Right atrium auricular region (tissue), 2 donors: ENCODE measurements at regions not wholly inside any gene's neighbourhood (a gene's known extent, or its start where the extent isn't known, plus 50 kb on each side); places are given as distances from the start of the nearest gene placed in this dataset.

Experiments used
- DNase-seq: peaks from one replicate; pipeline ENCODE4 v3.0.0-alpha.2; 2019; ENCODE audit warnings: low spot score
- H3K27ac ChIP-seq, 2 donors: fragments of 200-600 bp; sonication (generic); 1 replicate in 1 of 2; 2 replicates in 1 of 2; pipeline ENCODE4 v1.5.1; 2016 to 2019
- H3K27me3 ChIP-seq, 2 donors: fragments of 200-600 bp; sonication (generic); one replicate each; pipeline versions ENCODE4 v1.5.1 to v1.6.0; 2017 to 2019
- H3K36me3 ChIP-seq: fragments of 200-600 bp; sonication (generic); one replicate; pipeline ENCODE4 v1.5.1; 2016
- H3K4me1 ChIP-seq, 2 donors: fragments of 200-600 bp; sonication (generic); one replicate each; pipeline versions ENCODE4 v1.5.1 to v1.6.0; 2017 to 2019
- H3K4me3 ChIP-seq, 2 donors: fragments of 200-600 bp; sonication (generic); 1 replicate in 1 of 2; 2 replicates in 1 of 2; pipeline ENCODE4 v1.5.1; 2017 to 2019; ENCODE audit warnings: mild to moderate bottlenecking in 1 of 2, moderate library complexity in 1 of 2
- H3K9me3 ChIP-seq, 2 donors: fragments of 200-600 bp; sonication (generic); one replicate each; pipeline ENCODE4 v1.5.1; 2019
- TF ChIP-seq, protein P1 (sequence below), 2 donors: fragments of 200-600 bp; sonication (generic); IDR thresholded peaks; one replicate each; pipeline ENCODE4 v1.5.1; 2019; ENCODE audit warnings: antibody characterized with exemption in 2 of 2

DNA sequence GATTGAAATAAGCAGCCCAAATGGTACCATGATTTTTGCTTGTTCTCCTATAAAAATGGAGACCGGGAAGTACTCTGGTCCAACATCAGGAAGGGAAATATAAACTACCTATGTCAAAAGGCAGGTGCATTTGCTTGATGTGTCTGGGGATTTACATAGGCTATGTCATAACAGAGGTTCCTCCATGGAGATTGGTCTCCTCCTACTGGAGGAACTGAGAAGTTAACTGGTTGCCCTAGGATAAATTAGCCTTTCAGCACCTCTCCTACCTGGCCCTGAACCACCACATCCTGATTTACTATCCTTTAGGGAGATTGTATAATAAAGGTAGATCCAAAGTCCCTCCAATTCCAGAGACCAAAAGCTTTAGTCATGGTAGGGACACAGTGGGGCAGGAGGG lies 1109.3 kb upstream of the B3GALT2 start:
- Histone ChIP-seq H3K9me3 (no peaks in the 10 kb centered on the region), H3K4me1 (no peaks in the 10 kb centered on the region), H3K27me3 (no peaks in the 10 kb centered on the region), H3K27ac (no peak overlapping the region), H3K4me3 (no peak overlapping the region), H3K36me3 (no peaks in the 10 kb centered on the region)
- DNase-seq = no peak
- TF ChIP-seq, protein P1, sequence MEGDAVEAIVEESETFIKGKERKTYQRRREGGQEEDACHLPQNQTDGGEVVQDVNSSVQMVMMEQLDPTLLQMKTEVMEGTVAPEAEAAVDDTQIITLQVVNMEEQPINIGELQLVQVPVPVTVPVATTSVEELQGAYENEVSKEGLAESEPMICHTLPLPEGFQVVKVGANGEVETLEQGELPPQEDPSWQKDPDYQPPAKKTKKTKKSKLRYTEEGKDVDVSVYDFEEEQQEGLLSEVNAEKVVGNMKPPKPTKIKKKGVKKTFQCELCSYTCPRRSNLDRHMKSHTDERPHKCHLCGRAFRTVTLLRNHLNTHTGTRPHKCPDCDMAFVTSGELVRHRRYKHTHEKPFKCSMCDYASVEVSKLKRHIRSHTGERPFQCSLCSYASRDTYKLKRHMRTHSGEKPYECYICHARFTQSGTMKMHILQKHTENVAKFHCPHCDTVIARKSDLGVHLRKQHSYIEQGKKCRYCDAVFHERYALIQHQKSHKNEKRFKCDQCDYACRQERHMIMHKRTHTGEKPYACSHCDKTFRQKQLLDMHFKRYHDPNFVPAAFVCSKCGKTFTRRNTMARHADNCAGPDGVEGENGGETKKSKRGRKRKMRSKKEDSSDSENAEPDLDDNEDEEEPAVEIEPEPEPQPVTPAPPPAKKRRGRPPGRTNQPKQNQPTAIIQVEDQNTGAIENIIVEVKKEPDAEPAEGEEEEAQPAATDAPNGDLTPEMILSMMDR (IDR thresholded peaks at IDR 0.05) = peak; percentile 40 to 71

DNA sequence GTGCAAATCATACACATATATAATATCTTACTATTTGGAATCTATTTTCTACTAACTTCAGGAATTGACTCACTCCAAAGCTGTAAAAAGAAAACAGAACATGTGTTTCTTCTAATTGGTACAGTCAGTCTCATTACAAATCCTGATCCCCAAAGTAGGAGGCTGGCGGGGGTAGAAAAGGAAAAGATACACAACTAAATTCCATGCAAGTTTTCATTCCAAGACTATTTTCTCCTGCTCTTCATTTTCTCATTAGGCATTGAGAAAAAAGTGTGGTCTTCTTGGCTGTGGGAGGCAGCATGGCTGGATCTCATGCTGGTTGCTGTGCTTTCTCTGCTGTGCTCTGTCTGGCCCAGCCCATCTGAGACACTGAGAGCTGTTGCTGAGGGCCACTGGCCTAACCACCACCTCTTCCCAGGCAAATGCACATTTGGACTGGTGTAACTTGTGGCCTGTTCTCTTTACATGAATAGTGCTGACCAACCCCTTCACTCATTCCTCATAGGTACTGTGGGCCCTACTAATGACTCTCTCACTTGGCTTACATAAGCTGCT lies 1107.5 kb upstream of the B3GALT2 start:
- no peak overlapping the region for H3K4me3 ChIP-seq
- H3K36me3 ChIP-seq = no peaks in the 10 kb centered on the region
- no peaks in the 10 kb centered on the region for H3K9me3 ChIP-seq
- no peaks in the 10 kb centered on the region for H3K4me1 ChIP-seq
- no peak for DNase-seq
- no peaks in the 10 kb centered on the region for H3K27me3 ChIP-seq
- H3K27ac ChIP-seq = no peak overlapping the region
- TF ChIP-seq, protein P1 (IDR thresholded peaks at IDR 0.05) = no peak

DNA sequence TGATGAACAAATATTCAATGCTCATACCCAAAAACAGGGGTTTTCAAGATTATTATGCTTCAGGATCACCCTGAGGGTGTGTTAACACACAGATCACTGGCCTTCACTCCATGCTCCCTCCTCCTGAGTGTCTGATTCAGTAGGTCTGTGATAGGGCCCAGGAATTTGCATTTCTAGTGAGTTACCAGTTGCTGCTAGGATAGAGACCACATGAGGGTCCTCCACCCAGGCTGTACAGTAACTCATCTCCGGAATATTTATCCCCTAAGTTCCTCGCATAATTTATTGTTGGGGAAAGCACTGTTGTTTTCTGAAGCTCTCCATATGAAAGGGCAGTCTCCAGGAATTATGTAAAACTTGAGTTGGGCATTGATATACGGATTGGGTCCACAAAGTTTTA lies 1106.6 kb upstream of the B3GALT2 start:
- no peaks in the 10 kb centered on the region for H3K4me1 ChIP-seq
- no peak for DNase-seq
- no peak overlapping the region for H3K27ac ChIP-seq
- no peaks in the 10 kb centered on the region for H3K9me3 ChIP-seq
- TF ChIP-seq, protein P1 (IDR thresholded peaks at IDR 0.05) = no peak
- H3K27me3 ChIP-seq = no peaks in the 10 kb centered on the region
- no peaks in the 10 kb centered on the region for H3K36me3 ChIP-seq
- no peak overlapping the region for H3K4me3 ChIP-seq

DNA sequence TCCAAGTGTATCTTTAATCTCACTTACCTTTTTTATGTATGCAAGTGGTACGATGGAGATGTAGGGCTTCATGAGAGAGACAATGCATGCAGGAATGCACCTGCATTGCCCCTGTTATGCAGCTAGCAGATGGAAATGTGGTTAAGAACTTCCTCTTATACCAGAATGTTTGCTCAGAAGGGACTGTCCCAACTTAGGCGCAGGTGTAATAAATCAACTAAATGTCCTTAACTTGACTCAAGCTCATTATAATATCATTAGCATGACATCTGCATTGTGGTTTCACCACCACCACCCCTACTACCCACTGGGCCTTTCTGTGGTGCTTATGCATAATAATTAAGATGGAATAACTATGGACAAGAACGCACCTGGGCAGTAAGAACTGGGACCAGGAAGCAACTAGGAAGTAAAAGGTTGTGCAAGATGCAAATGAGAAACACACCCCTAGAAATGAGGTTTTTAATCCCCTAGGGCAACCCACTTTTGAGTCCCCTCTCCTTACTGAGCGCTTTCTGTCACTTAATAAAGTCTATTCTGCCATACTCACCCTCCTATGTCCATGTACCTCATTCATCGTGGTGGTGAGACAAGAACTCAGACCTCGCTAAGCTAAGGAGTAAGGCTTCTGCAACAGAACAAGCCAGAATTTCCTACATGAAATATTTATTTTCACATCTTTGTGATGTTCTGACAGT lies 1103.3 kb upstream of the B3GALT2 start:
- no peaks in the 10 kb centered on the region for H3K36me3 ChIP-seq
- H3K9me3 ChIP-seq = no peaks in the 10 kb centered on the region
- TF ChIP-seq, protein P1 (IDR thresholded peaks at IDR 0.05) = no peak
- DNase-seq = no peak
- no peak overlapping the region for H3K4me3 ChIP-seq
- H3K4me1 ChIP-seq = no peaks in the 10 kb centered on the region
- H3K27ac ChIP-seq = no peak overlapping the region
- H3K27me3 ChIP-seq = no peaks in the 10 kb centered on the region

DNA sequence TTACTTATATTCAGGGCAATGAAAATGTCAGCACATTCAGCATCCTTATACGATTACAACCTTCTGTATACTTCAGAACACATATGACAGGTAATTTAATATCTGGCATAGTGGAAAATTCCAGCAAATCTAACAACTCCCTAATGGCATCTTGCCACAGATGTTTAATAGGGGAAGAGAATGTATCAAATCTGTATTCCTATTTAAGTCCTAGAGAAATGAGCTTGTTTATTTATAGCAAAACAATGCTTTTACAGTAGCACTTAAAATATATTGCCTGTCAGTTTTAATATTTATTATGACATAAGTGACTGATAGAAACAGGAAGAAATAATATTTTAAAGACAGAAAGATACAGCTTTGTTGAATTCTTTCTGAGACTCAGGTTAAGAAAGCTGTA lies 1101.8 kb upstream of the B3GALT2 start:
- no peak overlapping the region for H3K4me3 ChIP-seq
- no peak for DNase-seq
- H3K36me3 ChIP-seq = no peaks in the 10 kb centered on the region
- H3K27me3 ChIP-seq = no peaks in the 10 kb centered on the region
- no peak overlapping the region for H3K27ac ChIP-seq
- H3K9me3 ChIP-seq = no peaks in the 10 kb centered on the region
- H3K4me1 ChIP-seq = no peaks in the 10 kb centered on the region
- TF ChIP-seq, protein P1 (IDR thresholded peaks at IDR 0.05) = no peak

DNA sequence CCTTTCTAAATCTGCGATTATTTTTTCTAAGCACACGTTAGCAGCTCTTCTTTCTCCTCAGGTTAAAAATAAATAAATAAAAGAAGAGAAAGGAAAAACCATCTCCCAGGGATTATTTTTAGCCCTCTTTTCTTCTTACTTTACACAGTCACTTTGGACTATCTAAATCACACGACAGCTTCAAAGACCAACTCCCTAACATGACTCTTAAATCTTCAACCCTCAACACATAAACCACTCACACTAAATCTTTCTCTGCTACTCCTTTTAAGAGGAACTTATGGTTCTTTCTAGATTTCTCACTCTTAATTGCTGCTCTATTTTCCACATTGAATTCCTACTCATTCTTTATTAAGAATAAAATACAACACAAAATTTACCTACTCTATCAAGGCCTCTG lies 1095.0 kb upstream of the B3GALT2 start:
- no peaks in the 10 kb centered on the region for H3K27me3 ChIP-seq
- no peaks in the 10 kb centered on the region for H3K9me3 ChIP-seq
- H3K4me1 ChIP-seq = no peaks in the 10 kb centered on the region
- TF ChIP-seq, protein P1 (IDR thresholded peaks at IDR 0.05) = no peak
- no peak overlapping the region for H3K27ac ChIP-seq
- H3K4me3 ChIP-seq = no peak overlapping the region
- no peak for DNase-seq
- no peaks in the 10 kb centered on the region for H3K36me3 ChIP-seq
